ENCODE measurements at regions not wholly inside any gene's neighbourhood (a gene's known extent, or its start where the extent isn't known, plus 50 kb on each side); places are given as distances from the start of the nearest gene placed in this dataset.

GRCh38 chr5:143761663-143762062 lies 50.3 kb upstream of the HMHB1 start:
- ATAC-seq (no peak), DNase-seq (ENCODE audit: low spot score) (no peak)

DNA sequence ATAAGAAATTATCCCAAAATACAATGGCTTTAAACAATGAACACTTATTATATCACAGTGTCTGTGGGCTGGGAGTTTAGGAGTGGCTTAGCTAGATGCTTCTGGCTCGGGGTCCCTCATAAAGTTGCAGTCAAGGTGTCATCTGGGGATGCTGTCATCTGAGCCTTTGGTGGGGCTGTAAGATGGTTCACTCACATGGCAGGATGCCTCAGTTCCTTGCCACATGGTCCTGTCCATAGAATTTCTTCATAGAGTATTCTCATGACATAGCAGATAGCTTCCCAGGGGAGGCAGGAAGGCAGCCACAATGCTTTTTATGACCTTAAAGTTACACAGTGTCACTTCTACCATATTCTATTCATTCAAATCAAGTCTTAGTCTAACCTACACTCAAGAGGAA lies 51.2 kb upstream of the HMHB1 start:
- no peak for DNase-seq (ENCODE audit: low spot score)
- ATAC-seq: no peak

DNA sequence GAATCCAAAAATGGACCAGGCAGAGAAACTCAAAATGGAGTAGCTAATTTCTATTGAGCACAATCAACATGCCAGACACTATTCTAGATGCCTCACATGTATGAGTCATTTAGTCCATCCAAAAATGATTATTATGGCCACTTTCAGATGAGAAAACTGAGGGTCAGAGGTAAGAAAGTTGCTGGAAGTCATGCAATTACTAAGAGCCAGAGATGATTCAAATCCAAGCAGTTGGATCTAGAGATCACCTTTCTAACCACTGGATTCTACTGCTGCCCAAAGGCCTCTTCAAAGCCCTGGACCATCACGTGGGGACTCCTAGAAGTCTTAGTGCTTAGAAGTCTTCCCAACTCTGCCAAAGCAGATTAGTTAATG lies 51.8 kb upstream of the HMHB1 start:
- ATAC-seq (no peak), DNase-seq (ENCODE audit: low spot score) (no peak)

DNA sequence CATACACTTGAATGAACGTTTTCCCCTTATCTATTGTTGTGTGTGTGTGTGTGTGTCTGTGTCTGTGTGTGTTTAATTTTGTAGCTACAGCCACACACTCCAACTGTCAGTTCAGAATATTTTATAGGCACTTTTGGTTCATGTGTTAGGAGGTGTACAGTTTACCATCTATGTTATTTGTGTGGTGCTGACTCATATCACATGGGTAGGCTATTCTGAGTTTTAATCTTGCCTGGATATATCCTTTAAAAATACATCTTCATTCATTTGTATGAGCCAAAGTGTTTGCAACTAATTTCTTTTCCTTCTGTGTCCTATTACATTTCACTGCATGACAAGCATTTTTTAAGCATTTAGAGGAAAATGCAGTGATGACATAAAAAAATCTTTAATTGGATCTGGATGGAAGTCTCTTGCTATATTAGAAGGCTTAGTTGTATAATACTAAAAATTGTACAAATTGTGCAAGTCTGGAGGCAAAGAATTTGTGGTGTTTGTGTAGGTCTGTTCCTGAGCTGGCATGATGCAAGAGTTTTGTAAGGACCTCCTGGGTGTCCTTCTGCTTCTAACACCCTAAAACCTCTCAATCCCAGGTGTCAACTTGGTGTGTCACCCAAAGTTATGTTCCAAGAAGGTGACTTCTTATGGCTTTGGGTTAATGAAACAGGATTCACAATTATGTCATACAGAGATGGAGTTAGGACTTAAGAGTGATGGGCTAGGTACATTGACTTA lies 52.4 kb upstream of the HMHB1 start:
- ATAC-seq: no peak
- DNase-seq (ENCODE audit: low spot score): no peak

GRCh38 chr5:143758750-143759149 lies 53.2 kb upstream of the HMHB1 start:
- DNase-seq (ENCODE audit: low spot score): no peak
- ATAC-seq: no peak

- ATAC-seq: no peak
- DNase-seq (ENCODE audit: low spot score): no peak
Measured at GRCh38 chr5:143758015-143758414, 53.9 kb upstream of the HMHB1 start.

- no peak for DNase-seq (ENCODE audit: low spot score)
- ATAC-seq: no peak
Measured at GRCh38 chr5:143757116-143757515, 54.8 kb upstream of the HMHB1 start.

DNA sequence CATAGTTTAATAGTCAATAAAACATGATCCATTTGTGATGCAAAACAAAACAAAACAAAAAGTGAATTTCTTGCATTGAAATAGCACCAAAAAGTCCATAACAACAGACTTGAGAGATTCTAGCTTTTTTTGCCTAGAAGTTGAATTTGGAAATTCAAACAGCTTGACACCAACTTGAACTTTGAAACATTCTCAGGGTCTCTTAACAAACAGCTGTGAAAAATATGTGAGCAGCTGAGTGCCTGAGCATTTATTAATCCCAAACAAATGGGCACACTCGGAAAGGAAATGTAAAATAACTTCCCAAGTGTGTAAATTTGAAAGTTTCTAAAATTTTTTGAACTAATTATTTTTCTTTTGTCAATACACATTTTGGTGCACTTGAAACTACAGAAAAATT lies 56.0 kb upstream of the HMHB1 start:
- no peak for ATAC-seq
- DNase-seq (ENCODE audit: low spot score): no peak

- ATAC-seq (no peak), DNase-seq (ENCODE audit: low spot score) (no peak)
Measured at GRCh38 chr5:143752165-143752850, 59.7 kb upstream of the HMHB1 start.

- no peak for DNase-seq (ENCODE audit: low spot score)
Measured at GRCh38 chr5:143751342-143751741, 60.6 kb upstream of the HMHB1 start.

DNA sequence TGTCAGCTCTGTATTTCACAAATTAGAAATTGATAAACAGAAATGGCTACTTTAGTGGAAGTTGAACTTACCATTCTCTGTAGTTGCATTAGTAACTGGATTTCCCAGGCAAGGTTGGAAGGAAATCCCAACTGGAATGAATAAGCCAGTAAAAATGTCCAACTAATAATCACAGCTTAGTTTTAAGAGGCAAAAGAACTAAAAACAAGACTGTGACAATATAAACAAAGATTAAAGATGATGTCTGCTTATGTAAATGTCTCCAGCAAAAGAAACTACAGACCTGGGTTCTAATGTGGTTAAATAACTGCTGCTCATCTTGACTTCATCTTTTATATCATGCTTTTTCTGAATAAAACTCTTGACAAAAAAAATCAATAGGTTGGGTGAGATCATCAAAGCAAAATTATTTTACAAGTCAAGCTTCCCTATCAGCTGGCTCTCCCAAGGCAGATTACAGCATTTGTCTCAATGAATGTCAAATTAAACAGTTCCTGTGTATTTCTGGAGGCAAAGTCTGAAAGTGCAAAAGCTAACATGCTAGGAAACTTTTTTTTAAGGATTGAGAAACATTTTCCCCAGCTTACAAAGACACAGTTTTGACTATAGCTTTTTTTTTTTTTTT lies 62.3 kb upstream of the HMHB1 start:
- no peak for DNase-seq (ENCODE audit: low spot score)
- peak; percentile 86 for ATAC-seq

More at GRCh38 chr5:143751342-143751741, 60.6 kb upstream of the HMHB1 start:
- ATAC-seq: no peak

DNA sequence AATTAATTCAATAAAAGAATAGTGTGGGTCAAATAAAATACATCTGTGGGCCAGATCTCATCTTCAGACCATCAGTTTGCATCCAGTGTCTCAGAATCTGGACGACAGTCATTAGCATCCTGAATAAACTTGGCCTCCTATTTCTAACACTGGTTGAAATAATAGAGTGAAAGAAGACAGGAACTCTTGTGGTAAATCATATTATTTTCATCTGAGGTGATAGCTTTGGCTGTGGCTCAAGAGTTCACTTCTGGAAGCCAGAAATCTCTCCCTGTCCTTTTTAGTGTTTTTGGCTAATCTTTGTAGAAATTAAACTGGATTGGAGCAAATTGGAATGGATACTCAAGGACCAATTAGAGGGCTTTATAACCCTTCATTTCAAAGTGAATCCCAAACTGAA lies 63.4 kb upstream of the HMHB1 start:
- no peak for ATAC-seq
- DNase-seq (ENCODE audit: low spot score): no peak

GRCh38 chr5:143742951-143743350 lies 69.0 kb upstream of the HMHB1 start:
- ATAC-seq: no peak
- DNase-seq (ENCODE audit: low spot score): no peak

DNA sequence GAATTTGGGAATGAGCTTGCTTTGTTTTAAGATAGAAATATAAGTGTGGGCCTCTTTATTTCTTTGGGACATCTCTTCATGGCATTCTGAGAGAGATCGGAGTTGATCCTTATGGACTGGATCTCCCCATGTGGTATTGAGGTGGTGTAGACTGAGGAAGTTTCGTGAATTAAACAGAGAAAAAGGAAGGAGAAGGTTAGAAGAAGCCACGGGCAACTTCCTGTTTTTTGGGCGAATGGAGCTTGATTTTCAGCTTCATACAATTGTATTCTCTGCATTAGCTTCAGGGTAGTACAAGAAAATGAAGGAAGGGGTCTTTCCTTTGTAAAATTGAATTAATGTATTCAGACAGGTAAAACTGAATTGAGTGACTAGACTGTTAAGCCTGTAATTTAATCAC lies 70.5 kb upstream of the HMHB1 start:
- ATAC-seq (no peak), DNase-seq (ENCODE audit: low spot score) (no peak)

- no peak for DNase-seq (ENCODE audit: low spot score)
- ATAC-seq: no peak
Measured at GRCh38 chr5:143740956-143741355, 71.0 kb upstream of the HMHB1 start.

DNA sequence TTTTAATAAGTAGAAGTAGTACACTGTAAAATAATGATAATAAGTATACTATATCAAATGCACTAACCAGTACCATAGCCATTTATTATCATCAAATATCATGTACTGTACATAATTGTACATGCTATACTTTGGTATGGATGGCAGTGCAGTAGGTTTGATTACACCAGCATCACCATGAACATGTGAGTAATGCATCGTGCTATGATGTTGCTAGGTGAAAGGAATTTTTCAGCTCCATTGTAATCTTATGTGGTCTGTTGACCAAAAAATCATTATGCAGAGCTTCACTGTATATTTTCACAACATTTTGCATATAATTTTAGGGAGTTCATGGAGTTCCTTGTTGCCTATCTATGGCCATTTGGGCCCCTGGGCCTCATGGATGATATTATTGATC lies 72.2 kb upstream of the HMHB1 start:
- DNase-seq (ENCODE audit: low spot score) (no peak), ATAC-seq (no peak)

DNA sequence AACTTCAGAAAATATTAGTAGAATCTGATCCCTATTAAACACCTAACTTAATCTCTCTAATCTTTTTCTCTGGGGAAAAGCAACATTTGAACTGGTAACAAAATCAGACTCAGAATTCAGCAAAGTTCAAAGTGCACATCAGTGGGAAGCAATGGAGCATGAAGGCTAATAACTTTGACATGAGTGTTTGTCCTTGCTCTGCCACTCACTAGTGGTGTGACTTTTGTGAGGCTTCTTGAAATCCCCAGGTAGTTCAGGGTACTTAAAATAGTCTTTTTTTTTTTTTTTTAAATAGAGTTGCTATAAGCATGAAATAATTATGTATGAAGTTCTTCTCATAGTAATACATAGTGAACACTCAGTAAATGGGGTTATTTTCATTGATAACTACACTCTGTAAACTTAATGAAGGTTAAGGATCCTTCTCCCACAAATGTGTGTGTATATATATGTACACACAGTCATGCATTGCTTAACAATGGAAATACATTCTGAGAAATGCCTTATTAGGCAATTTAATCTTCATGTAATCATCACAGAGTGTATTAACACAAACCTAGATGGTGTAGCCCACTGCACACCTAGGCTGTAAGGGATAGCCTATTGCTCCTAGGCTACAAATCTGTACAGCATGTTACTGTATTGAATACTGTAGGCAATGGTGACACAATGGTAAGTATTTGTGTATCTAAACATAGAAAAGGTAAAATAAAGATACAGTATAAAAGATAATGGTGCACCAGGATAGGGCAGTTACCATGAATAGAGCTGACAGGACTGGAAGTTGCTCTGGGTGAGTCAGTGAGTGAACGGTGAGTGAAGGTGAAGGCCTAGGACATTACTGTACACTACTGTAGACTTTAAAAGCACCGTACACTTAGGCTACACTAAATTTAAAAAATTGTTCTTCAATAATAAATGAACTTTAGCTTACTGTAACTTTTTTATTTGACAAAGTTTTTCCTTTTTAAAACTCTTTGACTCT lies 73.3 kb upstream of the HMHB1 start:
- ATAC-seq (peak; percentile 38), DNase-seq (ENCODE audit: low spot score) (no peak)

DNA sequence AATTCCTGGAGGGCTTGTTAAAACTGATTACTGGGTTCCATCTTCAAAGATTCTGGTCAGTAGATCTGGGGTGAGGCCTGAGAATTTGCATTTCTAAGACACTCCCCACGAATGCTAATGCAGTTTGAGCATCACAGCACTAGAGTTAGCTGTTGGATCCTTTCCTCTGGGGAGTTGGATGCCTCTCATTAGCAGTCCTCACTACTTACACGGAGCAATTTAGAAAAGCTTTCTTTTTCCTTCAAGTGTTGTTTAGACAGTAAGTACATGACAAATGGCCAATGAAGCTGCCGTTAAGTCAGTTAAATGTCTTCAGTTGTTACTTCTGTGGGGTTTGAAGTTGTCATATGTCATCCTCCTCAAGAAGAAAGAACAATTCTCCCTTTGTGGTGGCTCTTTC lies 74.9 kb upstream of the HMHB1 start:
- DNase-seq (ENCODE audit: low spot score) (no peak), ATAC-seq (no peak)

DNA sequence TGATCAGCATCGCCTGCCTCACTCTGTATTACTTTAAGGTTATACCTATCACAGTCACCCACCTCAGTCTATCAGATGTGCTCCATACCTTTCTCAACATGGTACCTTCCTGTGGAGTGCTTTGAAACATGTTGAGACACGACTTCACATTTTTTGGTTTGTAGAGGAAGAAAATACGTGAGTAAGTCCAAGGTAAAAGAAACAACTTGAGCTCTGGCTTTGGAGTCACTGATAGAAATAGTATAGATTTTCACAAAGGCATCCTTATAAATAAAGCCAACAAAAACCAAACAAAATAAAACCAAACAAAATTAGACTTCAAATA lies 77.5 kb upstream of the HMHB1 start:
- no peak for DNase-seq (ENCODE audit: low spot score)
- ATAC-seq: no peak

DNA sequence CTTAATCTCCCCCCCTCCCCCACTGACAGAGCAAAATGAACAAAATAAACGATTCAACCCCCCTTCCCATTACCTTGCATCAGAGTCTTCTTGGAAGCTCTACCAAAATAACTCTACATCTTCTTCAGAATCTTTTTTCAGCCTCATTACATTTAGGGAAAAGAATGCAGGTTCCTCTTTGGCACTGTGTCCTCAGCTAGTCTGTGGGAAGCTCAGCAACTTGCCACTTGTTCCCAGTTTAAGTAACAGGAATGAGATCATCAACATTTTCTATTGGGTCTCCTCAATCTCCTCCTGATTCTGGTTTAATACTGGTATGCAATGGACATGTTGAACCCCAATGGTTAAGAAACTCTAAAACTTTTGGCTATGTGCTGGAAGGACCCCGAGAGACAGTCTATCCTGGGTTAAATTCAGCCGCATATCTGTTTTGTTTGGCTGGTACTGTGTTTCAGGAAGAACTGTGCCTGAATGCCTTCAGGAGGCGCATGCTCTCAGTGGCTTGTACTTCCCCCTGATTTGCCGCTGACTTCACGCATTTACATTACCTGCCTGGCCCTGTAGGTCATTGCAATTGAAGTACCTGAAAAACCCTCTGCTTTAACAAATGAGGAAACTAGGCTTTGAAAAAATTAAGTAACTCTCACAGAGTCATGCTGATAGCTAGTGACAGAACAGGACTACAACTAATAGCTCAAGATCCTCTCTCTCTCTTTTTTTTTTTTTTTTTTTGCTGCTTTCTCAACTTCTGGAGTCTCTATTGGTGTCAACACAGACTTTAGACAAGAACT lies 78.1 kb upstream of the HMHB1 start:
- ATAC-seq: no peak

GRCh38 chr5:143732402-143732801 lies 79.6 kb upstream of the HMHB1 start:
- no peak for DNase-seq (ENCODE audit: low spot score)
- no peak for ATAC-seq

More for the DNA sequence above, 78.1 kb upstream of the HMHB1 start:
- no peak for DNase-seq (ENCODE audit: low spot score)
